ENCODE measurements at regions not wholly inside any gene's neighbourhood (a gene's known extent, or its start where the extent isn't known, plus 50 kb on each side); places are given as distances from the start of the nearest gene placed in this dataset.

- TF ChIP-seq POLR2A (IDR thresholded peaks at IDR 0.05; ENCODE audit: low read depth, low read length) (no peak), POLR2AphosphoS5 (IDR thresholded peaks at IDR 0.05; ENCODE audit: low read depth, low read length) (no peak), TAF1 (IDR thresholded peaks at IDR 0.05; ENCODE audit: low read depth, low read length) (no peak)
Observed at GRCh38 chr5:26295541-26295940, 742.8 kb downstream of the CDH9 start.
